CD4-positive, alpha-beta T cell (primary cell): ENCODE measurements at regions not wholly inside any gene's neighbourhood (a gene's known extent, or its start where the extent isn't known, plus 50 kb on each side); places are given as distances from the start of the nearest gene placed in this dataset.

Experiments used
- ATAC-seq: fragments of 200-7000 bp; cut with Tn5 transposase; one replicate; pipeline ENCODE4 v1.10.0; 2022; ENCODE audit warnings: mild to moderate bottlenecking; ENCODE audit not compliant: poor library complexity
- CTCF ChIA-PET: fragments of 350-600 bp; sonication (Branson Sonifier 250); formaldehyde crosslinking; loops from one replicate; lab custom pipeline; 2021; ENCODE audit warnings: antibody characterized with exemption, inconsistent platforms; lab: Charles Lee
- POLR2A ChIA-PET: fragments of 350-600 bp; sonication (Branson Sonifier 250); formaldehyde crosslinking; loops from one replicate; lab custom pipeline; 2021; ENCODE audit warnings: antibody characterized with exemption, inconsistent platforms; lab: Charles Lee
- DNase-seq, 14 experiments: peaks; one replicate each; pipeline ENCODE4 v3.0.0-alpha.2; 2013 to 2020; ENCODE audit warnings: mixed read lengths in 2 of 14
- H3K27ac ChIP-seq, 2 donors: one replicate each; pipeline versions ENCODE4 v1.5.1 to v1.7.0; 2013; ENCODE audit warnings: low read length in 2 of 2, low read depth in 1 of 2, mild to moderate bottlenecking in 1 of 2
- H3K27me3 ChIP-seq, 2 experiments: 1 replicate in 1 of 2; 2 replicates in 1 of 2; pipeline versions ENCODE4 v1.6.1 to v1.7.0; 2013; ENCODE audit warnings: low read length in 2 of 2, control low read depth in 1 of 2, mild to moderate bottlenecking in 1 of 2, moderate library complexity in 1 of 2; ENCODE audit not compliant: insufficient read depth in 2 of 2, control insufficient read depth in 1 of 2
- H3K36me3 ChIP-seq: one replicate; pipeline ENCODE4 v1.6.1; 2013; ENCODE audit warnings: low read length, control low read depth; ENCODE audit not compliant: insufficient read depth
- H3K4me1 ChIP-seq: one replicate; pipeline ENCODE4 v1.6.1; 2013; ENCODE audit warnings: low read length, control low read depth; ENCODE audit not compliant: insufficient read depth
- H3K4me3 ChIP-seq: one replicate; pipeline ENCODE4 v1.5.1; 2013; ENCODE audit warnings: mild to moderate bottlenecking, low read length, moderate library complexity
- H3K9me3 ChIP-seq, 2 experiments: 1 replicate in 1 of 2; 2 replicates in 1 of 2; pipeline versions ENCODE4 v1.6.1 to v1.7.0; 2013; ENCODE audit warnings: low read length in 2 of 2, mild to moderate bottlenecking in 2 of 2, control low read depth in 1 of 2, moderate library complexity in 1 of 2; ENCODE audit not compliant: control insufficient read depth in 1 of 2, insufficient read depth in 1 of 2
- H3K27ac Mint-ChIP-seq: one replicate; pipeline ENCODE4 v1.8.0; 2020; ENCODE audit warnings: mixed read lengths
- H3K27me3 Mint-ChIP-seq: one replicate; pipeline ENCODE4 v1.8.0; 2021; ENCODE audit warnings: mixed read lengths
- H3K36me3 Mint-ChIP-seq: one replicate; pipeline ENCODE4 v1.8.0; 2021; ENCODE audit warnings: low read depth, mixed read lengths
- H3K4me1 Mint-ChIP-seq: one replicate; pipeline ENCODE4 v1.8.0; 2021; ENCODE audit warnings: low read depth, mixed read lengths
- H3K4me3 Mint-ChIP-seq: one replicate; pipeline ENCODE4 v1.8.0; 2020; ENCODE audit warnings: mild to moderate bottlenecking, mixed read lengths
- H3K9me3 Mint-ChIP-seq: one replicate; pipeline ENCODE4 v1.8.0; 2020; ENCODE audit warnings: mixed read lengths
- intact Hi-C, 2 experiments: fragments of 100-400 bp; cut with DNase I in 1 of 2; cut with micrococcal nuclease in 1 of 2; formaldehyde crosslinking; loops; one replicate each; pipeline versions ENCODE4 v1.15.1 to v1.9.0; 2023 to 2025; cut with DNase I, micrococcal nuclease
- TF ChIP-seq, protein P1 (sequence below): fragments of 200-600 bp; IDR thresholded peaks from one replicate; pipeline ENCODE4 v1.8.0; 2022; ENCODE audit warnings: antibody characterized with exemption, mild to moderate bottlenecking

DNA sequence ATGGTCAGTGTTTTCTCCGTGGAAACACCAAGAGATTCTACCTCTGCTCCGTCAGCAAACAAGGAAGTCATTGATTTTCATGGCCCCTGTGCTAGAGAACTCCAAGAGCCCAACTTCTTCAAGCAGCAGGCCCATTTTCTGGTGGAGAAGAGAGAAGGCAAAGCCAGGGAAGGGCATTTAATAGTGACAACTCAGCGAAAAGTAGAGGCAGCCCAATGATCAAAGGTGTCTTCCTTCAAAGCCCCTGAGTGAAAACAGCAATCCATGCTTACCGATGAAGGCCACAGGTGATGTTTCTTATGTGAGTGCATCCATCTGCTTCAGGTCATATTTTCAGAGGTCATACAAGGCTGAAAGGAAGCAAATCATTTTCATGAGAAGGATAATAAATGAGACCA, 77.3 kb downstream of the VCPKMT start:
- TF ChIP-seq, protein P1, sequence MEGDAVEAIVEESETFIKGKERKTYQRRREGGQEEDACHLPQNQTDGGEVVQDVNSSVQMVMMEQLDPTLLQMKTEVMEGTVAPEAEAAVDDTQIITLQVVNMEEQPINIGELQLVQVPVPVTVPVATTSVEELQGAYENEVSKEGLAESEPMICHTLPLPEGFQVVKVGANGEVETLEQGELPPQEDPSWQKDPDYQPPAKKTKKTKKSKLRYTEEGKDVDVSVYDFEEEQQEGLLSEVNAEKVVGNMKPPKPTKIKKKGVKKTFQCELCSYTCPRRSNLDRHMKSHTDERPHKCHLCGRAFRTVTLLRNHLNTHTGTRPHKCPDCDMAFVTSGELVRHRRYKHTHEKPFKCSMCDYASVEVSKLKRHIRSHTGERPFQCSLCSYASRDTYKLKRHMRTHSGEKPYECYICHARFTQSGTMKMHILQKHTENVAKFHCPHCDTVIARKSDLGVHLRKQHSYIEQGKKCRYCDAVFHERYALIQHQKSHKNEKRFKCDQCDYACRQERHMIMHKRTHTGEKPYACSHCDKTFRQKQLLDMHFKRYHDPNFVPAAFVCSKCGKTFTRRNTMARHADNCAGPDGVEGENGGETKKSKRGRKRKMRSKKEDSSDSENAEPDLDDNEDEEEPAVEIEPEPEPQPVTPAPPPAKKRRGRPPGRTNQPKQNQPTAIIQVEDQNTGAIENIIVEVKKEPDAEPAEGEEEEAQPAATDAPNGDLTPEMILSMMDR, result no peak
- H3K4me3 ChIP-seq, result no peak overlapping the region
- intact Hi-C loops, result no loop called here
- Mint-ChIP-seq H3K36me3 (peaks cover 28% of the 10 kb centered on the region), H3K4me3 (peak overlapping the region; percentile 65), H3K27me3 (no peaks in the 10 kb centered on the region), H3K4me1 (peaks cover 61% of the 10 kb centered on the region), H3K27ac (peak overlapping the region; percentile 55), H3K9me3 (no peaks in the 10 kb centered on the region)
- H3K9me3 ChIP-seq, result no peaks in the 10 kb centered on the region
- peaks cover 68% of the 10 kb centered on the region for H3K4me1 ChIP-seq
- ChIA-PET POLR2A (interaction anchor here (0.7 to 3.0 kb wide), 5 partner anchors 23 to 177 kb away, joined by 3 to 15 read pairs (median 10); no protein-coding TSS in a partner anchor), CTCF (interaction anchor here (0.6 to 2.4 kb wide), 7 partner anchors 23 to 285 kb away, joined by 3 to 9 read pairs (median 4); partner anchors contain the start of gene ARF6)
- no peaks in the 10 kb centered on the region for H3K36me3 ChIP-seq
- ATAC-seq, result no peak
- DNase-seq, result no peak
- H3K27me3 ChIP-seq, result no peaks in the 10 kb centered on the region
- peak overlapping the region; percentile 8 to 66 for H3K27ac ChIP-seq

DNA sequence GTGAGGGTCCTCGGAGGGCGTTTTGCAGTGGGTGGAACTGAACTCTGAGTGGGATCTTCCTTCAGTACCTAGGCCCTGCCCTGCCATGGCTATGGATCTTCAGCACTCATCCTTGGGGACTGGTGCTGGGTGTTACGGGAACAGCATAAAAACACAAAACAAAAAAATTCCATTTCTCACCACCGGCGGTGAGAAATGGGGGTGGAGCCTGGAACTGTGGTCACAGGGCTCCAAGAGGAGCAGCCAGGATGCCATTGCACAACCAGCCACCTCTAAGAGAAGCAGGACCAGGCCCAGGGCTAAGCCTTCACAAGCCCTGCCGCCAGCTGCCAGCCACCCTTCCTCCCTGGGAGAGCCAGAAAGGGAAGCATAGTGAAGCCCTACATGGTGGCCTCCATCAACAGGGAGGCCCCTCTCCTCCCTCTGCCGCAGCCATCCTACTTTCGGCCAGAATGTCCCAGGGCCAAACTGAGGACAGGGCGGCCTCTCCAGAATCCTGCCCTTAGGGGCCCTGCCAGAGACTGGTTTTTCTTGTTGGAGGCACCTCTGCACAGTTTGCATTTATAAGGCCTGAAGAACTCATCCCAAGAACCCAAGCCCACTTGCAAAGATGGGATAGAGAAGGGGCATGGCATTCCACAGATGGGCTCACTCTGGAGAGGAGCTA, 76.5 kb downstream of the VCPKMT start:
- ATAC-seq, result no peak
- Mint-ChIP-seq H3K4me3 (peak overlapping the region; percentile 84), H3K36me3 (peaks cover 28% of the 10 kb centered on the region), H3K27me3 (no peaks in the 10 kb centered on the region), H3K4me1 (peaks cover 69% of the 10 kb centered on the region), H3K9me3 (no peaks in the 10 kb centered on the region), H3K27ac (peak overlapping the region; percentile 89)
- POLR2A ChIA-PET, result interaction anchor here (1.0 to 3.0 kb wide), 10 partner anchors 18 to 178 kb away, joined by 3 to 16 read pairs (median 4); no protein-coding TSS in a partner anchor
- intact Hi-C loops, result loop anchor here (5.0 kb wide), 3 partner anchors 38 to 178 kb away; no protein-coding TSS in a partner anchor
- Histone ChIP-seq H3K4me1 (peaks cover 75% of the 10 kb centered on the region), H3K9me3 (no peaks in the 10 kb centered on the region), H3K27ac (peak overlapping the region; percentile 58 to 66), H3K36me3 (no peaks in the 10 kb centered on the region), H3K27me3 (no peaks in the 10 kb centered on the region), H3K4me3 (peak overlapping the region; percentile 15)
- CTCF ChIA-PET, result interaction anchor here (1.0 to 1.2 kb wide), 2 partner anchors 23 to 178 kb away, joined by 4 read pairs; no protein-coding TSS in a partner anchor
- peak in 2 of 14 experiments; percentile 51 to 66 for DNase-seq
- TF ChIP-seq, protein P1, result no peak

DNA sequence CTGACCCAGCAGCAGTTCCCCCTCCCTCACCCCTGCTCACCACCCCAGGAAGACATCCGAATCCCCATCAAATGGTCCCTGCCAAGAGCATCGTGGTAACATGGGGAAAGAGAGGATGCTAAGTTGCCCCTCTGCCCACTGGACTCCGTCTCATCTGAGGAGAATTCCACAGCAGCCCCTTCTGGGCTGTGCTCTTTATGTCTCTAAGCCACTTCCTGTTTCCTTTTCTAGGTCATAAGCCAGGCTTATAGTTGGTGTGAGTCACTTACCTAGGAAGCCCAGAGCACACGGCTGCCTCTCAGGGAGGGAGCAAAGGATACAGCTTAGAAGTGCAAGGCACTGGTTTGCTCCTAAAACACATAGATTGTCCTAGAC, 76.0 kb downstream of the VCPKMT start:
- Mint-ChIP-seq H3K27ac (peak overlapping the region; percentile 89), H3K9me3 (no peaks in the 10 kb centered on the region), H3K4me1 (peaks cover 74% of the 10 kb centered on the region), H3K27me3 (no peaks in the 10 kb centered on the region), H3K36me3 (peaks cover 28% of the 10 kb centered on the region), H3K4me3 (peak overlapping the region; percentile 84)
- H3K4me3 ChIP-seq, result peak overlapping the region; percentile 15
- TF ChIP-seq, protein P1, result no peak
- CTCF ChIA-PET, result interaction anchor here (1.0 to 1.2 kb wide), 2 partner anchors 22 to 179 kb away, joined by 4 read pairs; no protein-coding TSS in a partner anchor
- peak overlapping the region; percentile 58 to 66 for H3K27ac ChIP-seq
- H3K27me3 ChIP-seq, result no peaks in the 10 kb centered on the region
- ATAC-seq (peak; percentile 82), DNase-seq (peak in 11 of 14 experiments; percentile 22 to 84 (median 36))
- no peaks in the 10 kb centered on the region for H3K9me3 ChIP-seq
- POLR2A ChIA-PET, result interaction anchor here (0.7 to 3.0 kb wide), 12 partner anchors 19 to 178 kb away, joined by 3 to 16 read pairs (median 4); no protein-coding TSS in a partner anchor
- H3K4me1 ChIP-seq, result peaks cover 76% of the 10 kb centered on the region
- no peaks in the 10 kb centered on the region for H3K36me3 ChIP-seq
- intact Hi-C loops, result loop anchor here (5.0 kb wide), 3 partner anchors 38 to 178 kb away; no protein-coding TSS in a partner anchor
